OCI-M1 (cell line): ENCODE measurements at regions not wholly inside any gene's neighbourhood (a gene's known extent, or its start where the extent isn't known, plus 50 kb on each side); places are given as distances from the start of the nearest gene placed in this dataset.
"Not testable (repeated sequence)": the region's sequence is repeated elsewhere in the genome, so short reads cannot be mapped to it uniquely, and the experiment has no call there.

Source experiments
- DNase-seq: peaks from one replicate; lab custom pipeline; 2025; lab: John Stamatoyannopoulos, UW

GRCh38 chr1:70554341-70554740 lies 143.3 kb downstream of the CTH start:
- no peak for DNase-seq

DNA sequence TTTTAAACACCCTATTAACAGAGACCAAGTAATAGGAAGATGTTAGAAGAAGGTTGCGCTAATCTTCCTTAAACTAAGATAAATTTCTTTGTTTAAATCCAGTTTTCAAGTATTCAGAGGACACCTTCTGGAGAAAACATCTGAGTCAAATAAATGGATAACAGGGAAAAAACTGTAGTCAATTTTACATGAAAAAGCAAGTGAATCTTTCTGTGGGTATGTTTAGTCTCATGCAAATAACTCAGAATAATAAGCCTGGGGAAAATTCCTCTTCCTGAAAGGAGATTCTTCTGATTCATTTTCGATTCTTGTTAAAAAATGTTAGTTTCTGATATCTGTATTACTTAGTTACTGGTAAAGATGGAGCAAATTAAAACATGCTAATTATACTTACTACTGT lies 145.5 kb downstream of the CTH start:
- no peak for DNase-seq

- no peak for DNase-seq
These were observed 156.1 kb downstream of the CTH start for GRCh38 chr1:70567167-70567566.

GRCh38 chr1:70571191-70571590 lies 160.1 kb downstream of the CTH start:
- no peak for DNase-seq

DNA sequence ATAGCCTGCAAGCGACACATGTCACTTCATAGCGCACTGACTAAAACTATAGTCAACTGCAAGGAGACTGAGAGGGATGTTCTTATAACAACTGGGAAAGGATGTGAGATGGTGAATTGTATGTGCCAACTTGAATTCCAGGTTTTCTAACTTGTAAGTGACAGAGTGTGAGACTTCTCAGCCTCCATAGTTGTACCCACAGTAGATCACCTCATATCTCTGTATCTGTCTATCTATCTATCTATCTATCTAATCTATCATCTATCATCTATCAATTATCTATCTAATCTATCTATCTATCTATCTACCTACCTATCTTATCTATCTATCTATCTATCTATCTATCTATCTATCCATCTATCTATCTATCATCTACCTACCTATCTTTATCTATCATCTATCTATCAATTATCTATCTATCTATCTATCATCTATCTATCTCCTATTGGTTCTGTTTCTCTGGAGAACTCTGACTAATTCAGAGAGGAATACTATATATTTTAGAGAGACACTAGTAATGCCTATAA lies 162.3 kb downstream of the CTH start:
- DNase-seq, result no peak

DNA sequence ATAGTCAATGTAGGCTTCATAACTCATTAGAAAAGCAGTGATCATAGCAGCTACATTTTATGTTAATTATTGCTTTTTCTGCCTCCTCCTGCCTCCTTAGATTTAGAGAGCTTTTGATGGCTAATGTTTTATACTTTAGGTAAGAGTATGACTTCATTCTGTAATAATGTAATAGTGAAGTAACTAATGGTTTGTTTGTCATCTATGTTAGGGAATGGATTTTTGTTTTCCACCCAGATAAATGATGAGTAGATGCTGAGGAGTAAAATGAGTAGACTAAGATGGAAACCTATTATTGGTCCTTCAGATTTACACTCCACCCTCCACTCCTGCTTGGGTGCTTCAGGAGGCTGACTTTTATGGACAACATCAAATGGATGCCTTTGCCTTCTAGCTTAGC lies 170.6 kb downstream of the CTH start:
- no peak for DNase-seq

DNA sequence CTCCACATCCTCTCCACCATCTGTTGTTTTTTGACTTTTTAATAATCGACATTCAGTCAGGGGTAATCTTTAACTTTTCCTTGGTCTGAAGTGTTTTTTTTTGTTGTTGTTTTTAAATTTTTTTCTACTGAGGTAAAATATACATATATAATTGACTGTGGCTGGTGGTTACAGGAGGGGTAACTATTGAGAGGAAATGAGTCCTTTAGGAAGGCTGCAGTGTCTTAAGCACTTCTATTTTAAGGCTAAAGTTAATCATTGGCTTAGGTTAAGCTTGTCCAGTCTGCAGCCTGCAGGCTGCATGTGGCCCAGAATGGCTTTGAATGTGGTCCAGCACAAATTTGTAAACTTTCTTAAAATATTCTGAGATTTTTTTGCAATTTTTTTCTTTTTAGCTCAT lies 172.5 kb downstream of the CTH start:
- no peak for DNase-seq

- DNase-seq, result no peak
These were observed 175.0 kb downstream of the CTH start for GRCh38 chr1:70586046-70586445.

DNA sequence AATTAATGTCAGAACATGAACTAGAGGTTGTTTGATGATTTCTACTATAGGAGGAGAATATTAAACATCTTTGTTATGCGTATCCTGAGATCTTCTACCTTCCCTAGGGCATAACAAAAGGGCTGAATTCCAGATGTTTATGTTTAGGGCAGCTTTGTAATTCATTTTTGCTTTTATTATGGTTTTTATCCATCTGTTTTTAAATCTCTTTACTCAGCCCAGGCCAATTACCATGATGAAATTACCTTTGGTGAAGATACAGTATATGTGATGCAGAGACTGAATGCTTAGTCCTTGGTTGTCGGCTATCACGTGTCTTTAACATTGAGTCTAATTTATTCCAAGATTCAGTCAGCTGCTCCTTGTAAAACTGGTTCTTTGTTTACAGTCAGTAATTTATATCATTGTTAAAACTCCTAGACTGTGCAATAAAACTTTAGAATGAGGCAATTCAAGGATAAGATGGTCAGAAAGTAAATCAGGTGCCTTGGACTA lies 176.9 kb downstream of the CTH start:
- no peak for DNase-seq

DNA sequence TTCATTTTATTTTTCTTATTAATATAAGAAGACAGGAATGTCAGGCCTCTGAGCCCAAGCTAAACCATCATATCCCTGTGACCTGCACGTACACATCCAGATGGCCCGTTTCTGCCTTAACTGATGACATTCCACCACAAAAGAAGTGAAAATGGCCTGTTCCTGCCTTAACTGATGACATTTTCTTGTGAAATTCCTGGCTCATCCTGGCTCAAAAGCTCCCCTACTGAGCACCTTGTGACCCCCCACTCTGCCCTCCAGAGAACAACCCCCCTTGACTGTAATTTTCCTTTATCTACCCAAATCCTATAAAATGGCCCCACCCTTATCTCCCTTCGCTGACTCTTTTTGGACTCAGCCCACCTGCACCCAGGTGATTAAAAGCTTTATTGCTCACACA lies 182.5 kb downstream of the CTH start:
- not testable (repeated sequence) for DNase-seq

DNA sequence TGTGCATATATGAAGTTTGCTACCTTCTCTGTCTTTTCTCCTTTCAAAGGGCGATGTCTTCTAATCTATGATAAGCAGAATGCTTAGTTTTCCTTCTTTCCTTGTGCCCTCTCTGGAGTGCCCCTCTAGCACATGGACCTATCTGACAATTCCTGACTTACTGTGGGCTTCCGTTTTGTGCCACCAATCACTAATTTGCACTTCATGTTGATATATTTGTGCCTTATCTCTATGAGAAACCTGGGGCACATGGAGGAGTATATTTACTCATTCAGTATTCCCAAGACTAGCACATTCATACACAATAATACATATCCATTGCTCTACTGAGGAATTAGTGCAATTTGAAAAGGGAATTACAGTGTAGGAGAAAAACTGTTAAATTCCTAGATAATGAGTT lies 197.7 kb downstream of the CTH start:
- DNase-seq, result no peak

GRCh38 chr1:70610164-70610563 lies 199.1 kb downstream of the CTH start:
- not testable (repeated sequence) for DNase-seq

DNA sequence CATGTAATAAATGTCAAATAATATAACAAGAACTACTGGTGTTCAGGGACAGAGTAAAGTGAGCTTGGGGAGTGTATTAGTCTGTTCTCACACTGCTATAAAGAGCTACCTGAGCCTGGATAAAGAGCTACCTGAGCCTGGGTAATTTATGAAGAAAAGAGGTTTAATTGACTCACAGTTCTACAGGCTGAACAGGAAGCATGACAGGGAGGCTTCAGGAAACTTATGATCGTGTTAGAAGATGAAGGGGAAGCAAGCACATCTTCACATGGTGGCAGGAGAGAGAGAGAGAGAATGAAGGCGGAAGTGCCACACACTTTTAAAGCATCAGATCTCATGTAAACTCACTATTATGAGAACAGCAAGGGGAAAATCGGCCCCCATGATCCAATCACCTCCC lies 205.9 kb downstream of the CTH start:
- no peak for DNase-seq

- DNase-seq, result no peak
These were observed 206.7 kb downstream of the CTH start for GRCh38 chr1:70617728-70618127.

DNA sequence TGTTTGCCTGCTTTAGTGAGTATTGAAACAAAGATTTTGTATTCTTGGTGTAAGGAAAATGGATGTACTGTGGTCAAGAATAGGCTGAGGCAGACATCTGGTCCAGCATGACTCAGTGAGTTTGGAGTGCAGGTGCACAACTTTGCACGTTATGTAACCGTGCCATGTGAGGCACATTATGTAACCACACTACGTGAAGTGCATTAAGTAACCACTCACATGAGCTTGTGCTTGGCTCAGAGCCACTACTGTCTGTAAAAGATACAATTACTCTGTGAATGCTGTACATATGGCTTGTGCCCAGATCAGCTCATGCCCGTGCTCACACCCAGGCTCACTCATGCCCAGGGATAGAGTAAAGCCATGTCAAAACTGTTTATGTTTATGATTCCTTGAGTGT lies 216.8 kb downstream of the CTH start:
- DNase-seq, result no peak

- no peak for DNase-seq
These were observed 217.9 kb downstream of the CTH start for GRCh38 chr1:70628973-70629372.

GRCh38 chr1:70633004-70633403 lies 221.9 kb downstream of the CTH start:
- no peak for DNase-seq

DNA sequence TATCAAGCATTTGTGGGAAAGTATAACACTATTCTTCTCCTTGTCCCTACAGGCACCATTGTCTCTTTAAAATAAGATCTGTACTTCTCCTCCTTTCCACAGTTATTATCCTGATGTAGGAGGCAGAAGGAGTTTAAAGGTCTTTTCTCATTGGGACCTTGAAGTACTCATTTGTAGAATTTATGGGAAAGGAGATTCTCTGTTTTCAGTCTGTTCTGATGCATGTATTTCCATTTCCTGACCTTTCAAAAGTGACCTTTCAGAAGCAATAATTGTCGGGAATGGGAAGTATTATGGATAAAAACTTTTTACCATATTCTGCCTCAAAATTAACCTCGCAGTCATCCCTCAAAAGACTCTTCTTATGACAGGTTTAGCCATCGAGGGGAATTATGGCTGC lies 224.8 kb downstream of the CTH start:
- DNase-seq, result no peak

- peak; percentile 63 for DNase-seq
These were observed 230.8 kb downstream of the CTH start for GRCh38 chr1:70641868-70642267.

- DNase-seq, result no peak
These were observed 245.3 kb downstream of the CTH start for GRCh38 chr1:70656361-70656760.

GRCh38 chr1:70659891-70660290 lies 248.8 kb downstream of the CTH start:
- DNase-seq, result no peak

GRCh38 chr1:70666381-70667140 lies 255.5 kb downstream of the CTH start:
- no peak for DNase-seq

GRCh38 chr1:70667494-70668170 lies 256.6 kb downstream of the CTH start:
- no peak for DNase-seq
